DND-41 (cell line): ENCODE measurements at regions not wholly inside any gene's neighbourhood (a gene's known extent, or its start where the extent isn't known, plus 50 kb on each side); places are given as distances from the start of the nearest gene placed in this dataset.

Experiments
- ATAC-seq: fragments of 200-7000 bp; cut with Tn5 transposase; 3 replicates; pipeline ENCODE4 v1.9.1; 2021; ENCODE audit warnings: low read depth; ENCODE audit not compliant: insufficient read depth
- DNase-seq: peaks from one replicate; pipeline ENCODE4 v3.0.0-alpha.2; 2020
- H2AFZ ChIP-seq: 2 replicates; pipeline ENCODE4 v1.6.0; 2012; ENCODE audit warnings: low read depth, low read length
- H3K27ac ChIP-seq: 2 replicates; pipeline ENCODE4 v1.5.1; 2012; ENCODE audit warnings: low read length, inconsistent platforms
- H3K27me3 ChIP-seq: fragments of 200-600 bp; sonication (generic); 2 replicates; pipeline ENCODE4 v1.6.0; 2012; ENCODE audit warnings: low read length, mild to moderate bottlenecking, inconsistent platforms; ENCODE audit not compliant: insufficient read depth, poor library complexity
- H3K36me3 ChIP-seq: 2 replicates; pipeline ENCODE4 v1.5.1; 2012; ENCODE audit warnings: low read length, inconsistent platforms; ENCODE audit not compliant: insufficient read depth
- H3K4me1 ChIP-seq: 2 replicates; pipeline ENCODE4 v1.5.1; 2012; ENCODE audit warnings: mild to moderate bottlenecking, low read length; ENCODE audit not compliant: insufficient read depth
- H3K4me2 ChIP-seq: 2 replicates; pipeline ENCODE4 v1.6.0; 2012; ENCODE audit warnings: mild to moderate bottlenecking, moderate library complexity, low read length, inconsistent platforms; ENCODE audit not compliant: insufficient read depth
- H3K4me3 ChIP-seq, 2 experiments: fragments of 200-600 bp in 1 of 2; shearing (Covaris generic) in 1 of 2; 2 replicates each; pipeline ENCODE4 v1.5.1; 2012 to 2016; ENCODE audit warnings: inconsistent platforms in 2 of 2, low read length in 2 of 2, mild to moderate bottlenecking in 2 of 2, low read depth in 1 of 2, moderate library complexity in 1 of 2
- H3K79me2 ChIP-seq: 2 replicates; pipeline ENCODE4 v1.6.0; 2012; ENCODE audit warnings: low read length, inconsistent platforms; ENCODE audit not compliant: insufficient read depth
- H3K9ac ChIP-seq: 2 replicates; pipeline ENCODE4 v1.6.0; 2012; ENCODE audit warnings: low read depth, mild to moderate bottlenecking, inconsistent platforms, low read length, moderate library complexity
- H3K9me3 ChIP-seq: 2 replicates; pipeline ENCODE4 v1.5.1; 2012; ENCODE audit warnings: low read length, moderate library complexity, mild to moderate bottlenecking, inconsistent platforms; ENCODE audit not compliant: insufficient read depth, severe bottlenecking
- H4K20me1 ChIP-seq: 2 replicates; pipeline ENCODE4 v1.6.0; 2012; ENCODE audit warnings: low read length; ENCODE audit not compliant: insufficient read depth
- EZH2 ChIP-seq: IDR thresholded peaks from 3 replicates; pipeline ENCODE4 v1.6.1; 2012; ENCODE audit warnings: borderline replicate concordance, low read depth, mild to moderate bottlenecking, moderate library complexity, low read length, inconsistent platforms; ENCODE audit not compliant: severe bottlenecking
- TF ChIP-seq, protein P1 (sequence below): IDR thresholded peaks from 2 replicates; pipeline ENCODE4 v1.5.1; 2012; ENCODE audit warnings: borderline replicate concordance, low read length, moderate library complexity, mild to moderate bottlenecking; ENCODE audit not compliant: poor library complexity, severe bottlenecking; ENCODE audit errors: extremely low read depth

DNA sequence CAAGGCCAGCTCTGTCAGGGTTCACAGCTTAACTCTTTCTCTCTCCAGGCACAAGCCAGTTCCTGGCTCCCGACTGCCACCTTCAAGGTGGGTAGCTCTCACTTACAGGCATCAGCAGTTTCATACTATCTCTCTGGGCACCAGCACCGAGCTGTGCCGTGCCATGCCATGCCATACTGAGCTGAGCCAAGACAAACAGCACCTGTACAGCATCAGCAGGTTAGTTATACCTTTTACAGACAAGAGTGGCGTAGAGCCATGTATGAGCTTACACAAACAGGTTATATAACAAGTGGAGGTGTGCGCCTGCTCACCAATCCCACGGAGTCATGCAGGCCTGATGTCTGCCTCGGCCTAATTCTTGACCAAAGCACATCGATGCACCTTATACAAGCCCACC is 1098.7 kb downstream of the AACS start:
- no peak overlapping the region for H3K4me2 ChIP-seq
- no peaks in the 10 kb centered on the region for H3K36me3 ChIP-seq
- TF ChIP-seq EZH2, result no peak
- TF ChIP-seq, protein P1, sequence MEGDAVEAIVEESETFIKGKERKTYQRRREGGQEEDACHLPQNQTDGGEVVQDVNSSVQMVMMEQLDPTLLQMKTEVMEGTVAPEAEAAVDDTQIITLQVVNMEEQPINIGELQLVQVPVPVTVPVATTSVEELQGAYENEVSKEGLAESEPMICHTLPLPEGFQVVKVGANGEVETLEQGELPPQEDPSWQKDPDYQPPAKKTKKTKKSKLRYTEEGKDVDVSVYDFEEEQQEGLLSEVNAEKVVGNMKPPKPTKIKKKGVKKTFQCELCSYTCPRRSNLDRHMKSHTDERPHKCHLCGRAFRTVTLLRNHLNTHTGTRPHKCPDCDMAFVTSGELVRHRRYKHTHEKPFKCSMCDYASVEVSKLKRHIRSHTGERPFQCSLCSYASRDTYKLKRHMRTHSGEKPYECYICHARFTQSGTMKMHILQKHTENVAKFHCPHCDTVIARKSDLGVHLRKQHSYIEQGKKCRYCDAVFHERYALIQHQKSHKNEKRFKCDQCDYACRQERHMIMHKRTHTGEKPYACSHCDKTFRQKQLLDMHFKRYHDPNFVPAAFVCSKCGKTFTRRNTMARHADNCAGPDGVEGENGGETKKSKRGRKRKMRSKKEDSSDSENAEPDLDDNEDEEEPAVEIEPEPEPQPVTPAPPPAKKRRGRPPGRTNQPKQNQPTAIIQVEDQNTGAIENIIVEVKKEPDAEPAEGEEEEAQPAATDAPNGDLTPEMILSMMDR, result no peak
- H2AFZ ChIP-seq, result no peak overlapping the region
- H4K20me1 ChIP-seq, result no peaks in the 10 kb centered on the region
- H3K4me1 ChIP-seq, result no peaks in the 10 kb centered on the region
- ATAC-seq (no peak), DNase-seq (no peak)
- no peaks in the 10 kb centered on the region for H3K9me3 ChIP-seq
- no peak overlapping the region for H3K9ac ChIP-seq
- H3K4me3 ChIP-seq, result no peak overlapping the region
- no peaks in the 10 kb centered on the region for H3K27me3 ChIP-seq
- H3K79me2 ChIP-seq, result no peaks in the 10 kb centered on the region
- H3K27ac ChIP-seq, result no peak overlapping the region

GRCh38 chr12:126171937-126172559 is 1106.8 kb downstream of the AACS start:
- H3K27me3 ChIP-seq, result peaks cover 4% of the 10 kb centered on the region
- H3K27ac ChIP-seq, result no peak overlapping the region
- no peaks in the 10 kb centered on the region for H3K36me3 ChIP-seq
- H3K9ac ChIP-seq, result no peak overlapping the region
- no peak overlapping the region for H2AFZ ChIP-seq
- no peak overlapping the region for H3K4me3 ChIP-seq
- no peak for DNase-seq
- TF ChIP-seq, protein P1, result no peak
- no peaks in the 10 kb centered on the region for H3K79me2 ChIP-seq
- H4K20me1 ChIP-seq, result no peaks in the 10 kb centered on the region
- no peak for ATAC-seq
- no peak overlapping the region for H3K4me2 ChIP-seq
- H3K4me1 ChIP-seq, result no peaks in the 10 kb centered on the region
- no peaks in the 10 kb centered on the region for H3K9me3 ChIP-seq

DNA sequence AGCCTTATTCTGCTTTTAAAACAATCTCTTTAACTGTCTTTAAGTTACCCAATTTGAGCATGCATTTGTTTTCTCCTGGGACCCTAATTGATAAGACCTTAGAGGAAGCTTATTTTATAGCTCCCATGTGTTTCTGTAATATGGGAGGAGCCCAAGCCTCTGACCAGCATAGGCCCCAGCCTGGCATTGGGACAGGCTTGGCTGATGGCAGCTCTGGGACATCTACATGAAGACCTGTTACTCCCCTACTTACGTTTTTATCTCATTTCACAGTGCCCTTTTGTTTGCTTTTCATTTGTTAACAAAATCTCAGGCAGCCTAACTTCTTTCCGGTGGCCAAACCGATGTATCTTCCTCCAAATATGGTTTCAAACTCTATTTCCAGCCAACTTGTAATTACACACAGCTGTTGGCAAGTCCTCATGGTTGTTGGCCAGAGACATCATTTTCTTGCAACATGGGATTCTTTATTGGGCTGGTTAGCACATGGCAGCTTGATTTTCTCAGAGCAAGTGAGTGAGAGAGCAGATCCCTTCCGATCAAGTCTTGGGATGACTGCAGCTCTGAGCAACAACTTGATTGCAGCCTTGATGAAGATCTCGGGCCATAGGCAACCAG is 1117.5 kb downstream of the AACS start:
- H3K27ac ChIP-seq, result no peak overlapping the region
- no peaks in the 10 kb centered on the region for H3K27me3 ChIP-seq
- H3K9me3 ChIP-seq, result no peaks in the 10 kb centered on the region
- no peak for TF ChIP-seq EZH2
- TF ChIP-seq, protein P1, result no peak
- no peak for ATAC-seq
- H3K4me1 ChIP-seq, result no peaks in the 10 kb centered on the region
- no peaks in the 10 kb centered on the region for H3K36me3 ChIP-seq
- H4K20me1 ChIP-seq, result no peaks in the 10 kb centered on the region
- no peak overlapping the region for H2AFZ ChIP-seq
- H3K79me2 ChIP-seq, result no peaks in the 10 kb centered on the region
- no peak overlapping the region for H3K4me3 ChIP-seq
- H3K4me2 ChIP-seq, result no peak overlapping the region
- H3K9ac ChIP-seq, result no peak overlapping the region
- DNase-seq, result no peak

- Histone ChIP-seq H3K36me3 (no peaks in the 10 kb centered on the region), H3K4me2 (no peak overlapping the region), H2AFZ (no peak overlapping the region), H3K9ac (no peak overlapping the region), H3K27ac (no peak overlapping the region), H3K9me3 (no peaks in the 10 kb centered on the region), H3K4me3 (no peak overlapping the region), H4K20me1 (no peaks in the 10 kb centered on the region), H3K27me3 (no peaks in the 10 kb centered on the region), H3K4me1 (no peaks in the 10 kb centered on the region), H3K79me2 (no peaks in the 10 kb centered on the region)
- TF ChIP-seq, protein P1, result no peak
- no peak for TF ChIP-seq EZH2
- DNase-seq (no peak), ATAC-seq (no peak)
These were observed 1119.8 kb downstream of the AACS start for GRCh38 chr12:126185025-126185424.
